Cardiac muscle cell (in vitro differentiated cells and primary cell): ENCODE measurements at regions not wholly inside any gene's neighbourhood (a gene's known extent, or its start where the extent isn't known, plus 50 kb on each side); places are given as distances from the start of the nearest gene placed in this dataset.

ENCODE experiments used
- DNase-seq, 2 donors: peaks; one replicate each; pipeline versions ENCODE4 v3.0.0 to v3.0.0-alpha.2; 2010 to 2017; ENCODE audit warnings: low read depth in 1 of 2, low spot score in 1 of 2
- H3K27ac ChIP-seq: fragments of 200-600 bp; sonication (generic); 2 replicates; pipeline ENCODE4 v1.5.1; 2016
- H3K27me3 ChIP-seq: fragments of 200-600 bp; sonication (generic); 2 replicates; pipeline ENCODE4 v1.6.0; 2016; ENCODE audit warnings: control low read depth
- H3K36me3 ChIP-seq: fragments of 200-600 bp; sonication (generic); 2 replicates; pipeline ENCODE4 v1.5.1; 2016; ENCODE audit warnings: control low read depth
- H3K4me1 ChIP-seq: fragments of 200-600 bp; sonication (generic); 2 replicates; pipeline ENCODE4 v1.8.1; 2017; ENCODE audit warnings: low read depth, mild to moderate bottlenecking, mixed run types
- H3K4me3 ChIP-seq: fragments of 200-600 bp; sonication (generic); 2 replicates; pipeline ENCODE4 v1.5.1; 2016; ENCODE audit warnings: mild to moderate bottlenecking
- H3K9me3 ChIP-seq: fragments of 200-600 bp; sonication (generic); 2 replicates; pipeline ENCODE4 v1.5.1; 2017; ENCODE audit warnings: low read depth, mild to moderate bottlenecking, control low read depth
- TF ChIP-seq, protein P1 (sequence below): IDR thresholded peaks from 2 replicates; pipeline ENCODE4 v1.5.1; 2012; ENCODE audit warnings: low read depth, mild to moderate bottlenecking, low read length

DNA sequence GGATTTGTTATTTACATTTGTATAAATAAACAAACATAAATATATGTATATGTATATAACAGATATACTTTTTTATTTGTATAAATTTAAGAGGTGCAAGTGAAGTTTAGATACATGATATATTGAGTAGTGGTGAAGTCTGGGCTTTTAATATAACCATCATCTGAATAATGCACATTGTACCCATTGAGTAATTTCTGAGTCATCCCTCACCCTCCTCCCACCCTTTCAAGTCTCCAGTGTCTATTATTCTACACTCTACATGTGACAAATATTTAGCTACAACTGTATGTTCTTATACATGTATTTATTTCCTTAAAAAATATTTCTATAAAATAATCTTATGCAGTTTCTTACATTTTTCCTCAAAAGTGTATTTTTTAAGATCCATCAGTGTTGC, 358.7 kb upstream of the TFPI start:
- Histone ChIP-seq H3K9me3 (no peaks in the 10 kb centered on the region), H3K27me3 (no peaks in the 10 kb centered on the region), H3K4me3 (no peak overlapping the region), H3K36me3 (no peaks in the 10 kb centered on the region), H3K27ac (no peak overlapping the region), H3K4me1 (no peaks in the 10 kb centered on the region)
- TF ChIP-seq, protein P1, sequence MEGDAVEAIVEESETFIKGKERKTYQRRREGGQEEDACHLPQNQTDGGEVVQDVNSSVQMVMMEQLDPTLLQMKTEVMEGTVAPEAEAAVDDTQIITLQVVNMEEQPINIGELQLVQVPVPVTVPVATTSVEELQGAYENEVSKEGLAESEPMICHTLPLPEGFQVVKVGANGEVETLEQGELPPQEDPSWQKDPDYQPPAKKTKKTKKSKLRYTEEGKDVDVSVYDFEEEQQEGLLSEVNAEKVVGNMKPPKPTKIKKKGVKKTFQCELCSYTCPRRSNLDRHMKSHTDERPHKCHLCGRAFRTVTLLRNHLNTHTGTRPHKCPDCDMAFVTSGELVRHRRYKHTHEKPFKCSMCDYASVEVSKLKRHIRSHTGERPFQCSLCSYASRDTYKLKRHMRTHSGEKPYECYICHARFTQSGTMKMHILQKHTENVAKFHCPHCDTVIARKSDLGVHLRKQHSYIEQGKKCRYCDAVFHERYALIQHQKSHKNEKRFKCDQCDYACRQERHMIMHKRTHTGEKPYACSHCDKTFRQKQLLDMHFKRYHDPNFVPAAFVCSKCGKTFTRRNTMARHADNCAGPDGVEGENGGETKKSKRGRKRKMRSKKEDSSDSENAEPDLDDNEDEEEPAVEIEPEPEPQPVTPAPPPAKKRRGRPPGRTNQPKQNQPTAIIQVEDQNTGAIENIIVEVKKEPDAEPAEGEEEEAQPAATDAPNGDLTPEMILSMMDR = no peak
- DNase-seq = no peak

GRCh38 chr2:187915810-187916209, 361.6 kb upstream of the TFPI start:
- H3K27me3 ChIP-seq = no peaks in the 10 kb centered on the region
- no peak overlapping the region for H3K4me3 ChIP-seq
- DNase-seq = no peak
- TF ChIP-seq, protein P1 = no peak
- no peaks in the 10 kb centered on the region for H3K9me3 ChIP-seq
- no peaks in the 10 kb centered on the region for H3K36me3 ChIP-seq
- H3K27ac ChIP-seq = no peak overlapping the region
- no peaks in the 10 kb centered on the region for H3K4me1 ChIP-seq

DNA sequence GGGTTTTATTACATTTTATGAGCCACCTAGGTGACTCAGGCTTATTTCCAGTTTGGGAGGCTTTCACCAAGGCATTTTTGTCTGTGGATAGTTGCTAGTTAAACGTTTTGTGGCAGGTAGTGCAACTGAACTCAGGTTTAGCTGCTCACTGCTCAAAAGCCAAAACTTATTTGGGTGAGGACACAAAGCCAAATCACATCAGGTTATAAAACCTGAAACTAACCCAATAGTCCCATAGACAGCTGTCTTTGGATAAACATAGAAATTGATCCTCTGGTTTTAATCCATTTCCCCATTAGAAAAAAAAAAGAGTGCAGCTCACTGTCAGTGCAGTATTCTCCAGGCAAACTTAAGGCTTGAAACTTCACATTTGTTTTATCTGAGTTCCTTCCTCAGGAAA, 362.6 kb upstream of the TFPI start:
- H3K4me1 ChIP-seq = no peaks in the 10 kb centered on the region
- H3K36me3 ChIP-seq = no peaks in the 10 kb centered on the region
- H3K27ac ChIP-seq = no peak overlapping the region
- no peak for DNase-seq
- no peaks in the 10 kb centered on the region for H3K27me3 ChIP-seq
- H3K4me3 ChIP-seq = no peak overlapping the region
- no peaks in the 10 kb centered on the region for H3K9me3 ChIP-seq
- TF ChIP-seq, protein P1 = no peak

DNA sequence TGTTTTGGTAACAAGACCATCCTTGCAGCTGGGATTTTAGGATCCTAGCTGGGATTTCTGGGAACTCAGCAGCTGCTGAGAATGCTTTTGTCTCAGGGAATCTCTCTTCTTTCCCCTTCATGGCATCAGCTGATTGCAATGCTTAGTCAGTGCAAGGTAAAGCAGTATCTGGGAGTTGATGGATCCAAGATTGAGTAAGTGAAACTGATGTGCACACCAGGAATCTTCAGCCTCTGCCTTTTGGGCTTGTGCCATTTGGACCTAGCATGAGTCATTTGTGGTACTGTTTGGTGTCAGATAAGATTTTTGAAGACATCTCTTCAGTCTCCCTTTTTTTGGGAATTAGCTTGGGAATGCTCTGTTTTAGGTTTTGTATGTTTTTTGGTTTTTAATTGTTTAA, 363.3 kb upstream of the TFPI start:
- DNase-seq = peak in 1 of 2 donors; percentile 33
- TF ChIP-seq, protein P1 = no peak
- H3K27me3 ChIP-seq = no peaks in the 10 kb centered on the region

GRCh38 chr2:187918996-187919821, 365.0 kb upstream of the TFPI start:
- Histone ChIP-seq H3K36me3 (no peaks in the 10 kb centered on the region), H3K27ac (no peak overlapping the region), H3K9me3 (no peaks in the 10 kb centered on the region), H3K27me3 (no peaks in the 10 kb centered on the region), H3K4me3 (no peak overlapping the region), H3K4me1 (no peaks in the 10 kb centered on the region)
- TF ChIP-seq, protein P1 = no peak
- no peak for DNase-seq

More for the DNA sequence above, 363.3 kb upstream of the TFPI start:
- Histone ChIP-seq H3K4me3 (no peak overlapping the region), H3K36me3 (no peaks in the 10 kb centered on the region), H3K4me1 (no peaks in the 10 kb centered on the region), H3K9me3 (no peaks in the 10 kb centered on the region), H3K27ac (no peak overlapping the region)
